HepG2 (cell line): ENCODE measurements at regions not wholly inside any gene's neighbourhood (a gene's known extent, or its start where the extent isn't known, plus 50 kb on each side); places are given as distances from the start of the nearest gene placed in this dataset.

Source experiments
- BCL3 ChIP-seq: sonication (generic); formaldehyde crosslinking; IDR thresholded peaks from 2 replicates; pipeline ENCODE4 v1.5.1; 2020; ENCODE audit warnings: mild to moderate bottlenecking, missing genetic modification reagents, moderate library complexity
- BRD4 ChIP-seq: sonication (generic); formaldehyde crosslinking; IDR thresholded peaks from 2 replicates; pipeline ENCODE4 v1.4.0; 2020; ENCODE audit warnings: missing genetic modification reagents
- FOXP1 ChIP-seq, 2 experiments: fragments of 450-650 bp in 1 of 2; IDR thresholded peaks; 2 replicates each; pipeline ENCODE4 v1.6.1; 2017 to 2018; ENCODE audit warnings: antibody characterized with exemption in 1 of 2
- NFE2L2 ChIP-seq: fragments of 150-350 bp; IDR thresholded peaks from 2 replicates; pipeline ENCODE4 v1.6.1; 2014; ENCODE audit warnings: low read length
- SMARCE1 ChIP-seq: fragments of 450-650 bp; IDR thresholded peaks from 2 replicates; pipeline ENCODE4 v1.6.1; 2017; ENCODE audit warnings: borderline replicate concordance
- ZNF3 ChIP-seq: IDR thresholded peaks from 2 replicates; pipeline ENCODE4 v1.7.0; 2017; ENCODE audit warnings: inconsistent platforms
- ZNF503 ChIP-seq: sonication (generic); formaldehyde crosslinking; IDR thresholded peaks from 2 replicates; pipeline ENCODE4 v1.4.0; 2020; ENCODE audit warnings: missing genetic modification reagents
- ZNF589 ChIP-seq: sonication (generic); formaldehyde crosslinking; conservative IDR thresholded peaks from 2 replicates; pipeline ENCODE4 v1.8.0; 2022; ENCODE audit warnings: mild to moderate bottlenecking, moderate library complexity, missing genetic modification reagents
- ZNF704 ChIP-seq: sonication (generic); formaldehyde crosslinking; IDR thresholded peaks from 2 replicates; pipeline ENCODE4 v1.8.1; 2023; ENCODE audit warnings: mild to moderate bottlenecking, inconsistent platforms, moderate library complexity, missing genetic modification reagents, borderline replicate concordance
- TF ChIP-seq, protein P1 (sequence below): sonication (generic); IDR thresholded peaks from 2 replicates; pipeline ENCODE4 v1.6.1; 2016; ENCODE audit warnings: low read depth, borderline replicate concordance

GRCh38 chr2:142734770-142735169, 142.7 kb upstream of the KYNU start (continued):
- TF ChIP-seq ZNF503 = no peak
- TF ChIP-seq SMARCE1 = no peak
- no peak for TF ChIP-seq ZNF704 (CRISPR knock-in tag)
- no peak for TF ChIP-seq ZNF3 (CRISPR knock-in tag)
- no peak for TF ChIP-seq BRD4 (CRISPR knock-in tag)
- no peak for TF ChIP-seq BCL3
- no peak for TF ChIP-seq FOXP1 (IDR thresholded peaks at IDR 0.05)
- no peak for TF ChIP-seq FOXP1 (CRISPR knock-in tag; IDR thresholded peaks at IDR 0.05)
- TF ChIP-seq NFE2L2 = no peak
- TF ChIP-seq, protein P1, sequence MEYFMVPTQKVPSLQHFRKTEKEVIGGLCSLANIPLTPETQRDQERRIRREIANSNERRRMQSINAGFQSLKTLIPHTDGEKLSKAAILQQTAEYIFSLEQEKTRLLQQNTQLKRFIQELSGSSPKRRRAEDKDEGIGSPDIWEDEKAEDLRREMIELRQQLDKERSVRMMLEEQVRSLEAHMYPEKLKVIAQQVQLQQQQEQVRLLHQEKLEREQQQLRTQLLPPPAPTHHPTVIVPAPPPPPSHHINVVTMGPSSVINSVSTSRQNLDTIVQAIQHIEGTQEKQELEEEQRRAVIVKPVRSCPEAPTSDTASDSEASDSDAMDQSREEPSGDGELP = no peak
- no peak for TF ChIP-seq ZNF589 (CRISPR knock-in tag)
